ENCODE measurements at regions not wholly inside any gene's neighbourhood (a gene's known extent, or its start where the extent isn't known, plus 50 kb on each side); places are given as distances from the start of the nearest gene placed in this dataset.

DNA sequence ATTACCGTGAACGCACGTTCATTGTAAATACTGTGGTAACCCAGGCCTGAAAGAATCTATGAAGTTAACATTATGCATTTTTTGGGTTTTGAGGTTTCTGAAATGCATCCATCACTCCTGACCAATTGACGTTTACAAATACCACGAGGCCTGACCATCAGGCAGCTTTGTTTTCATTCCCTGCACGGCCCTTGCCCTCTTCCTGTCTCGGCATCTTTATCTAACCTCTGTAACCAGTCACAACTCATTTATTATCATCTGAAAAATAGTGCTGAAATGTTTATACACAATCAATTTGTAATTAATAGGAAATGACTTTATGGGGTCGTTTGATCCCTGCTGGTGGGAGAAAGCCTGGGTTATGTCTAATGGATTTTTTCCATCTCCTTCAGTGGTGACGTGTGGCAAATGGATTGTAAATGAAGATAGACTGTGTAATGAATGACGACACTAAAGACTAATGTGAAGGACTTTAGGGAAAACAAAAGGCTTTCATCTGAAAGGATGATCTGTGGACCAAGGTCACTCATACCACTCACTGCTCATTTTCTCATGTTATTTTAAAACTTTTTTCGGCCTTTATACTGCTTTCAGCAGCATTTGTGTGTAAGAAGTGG is 102.7 kb upstream of the SORBS2 start:
- no peak for TF ChIP-seq CTCF (IDR thresholded peaks at IDR 0.05)
- TF ChIP-seq REST (IDR thresholded peaks at IDR 0.05; ENCODE audit: low read depth, low read length): no peak
- TF ChIP-seq, protein P1, sequence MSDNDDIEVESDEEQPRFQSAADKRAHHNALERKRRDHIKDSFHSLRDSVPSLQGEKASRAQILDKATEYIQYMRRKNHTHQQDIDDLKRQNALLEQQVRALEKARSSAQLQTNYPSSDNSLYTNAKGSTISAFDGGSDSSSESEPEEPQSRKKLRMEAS (IDR thresholded peaks at IDR 0.05; ENCODE audit: low read depth): no peak
- TF ChIP-seq POLR2AphosphoS5 (IDR thresholded peaks at IDR 0.05; ENCODE audit: low read depth, low read length): 0 out of 2 replicates have a peak, but pooled peaks have one; percentile 22
- no peak for TF ChIP-seq GABPA (IDR thresholded peaks at IDR 0.05; ENCODE audit: low read depth)
- TF ChIP-seq RXRA (IDR thresholded peaks at IDR 0.05; ENCODE audit: borderline replicate concordance, low read depth): no peak
- TF ChIP-seq RAD21 (IDR thresholded peaks at IDR 0.05; ENCODE audit: low read length): no peak
- no peak for TF ChIP-seq FOSL2 (IDR thresholded peaks at IDR 0.05; ENCODE audit: borderline replicate concordance, low read depth)
